Progenitor cell of endocrine pancreas (in vitro differentiated cells): ENCODE measurements at regions not wholly inside any gene's neighbourhood (a gene's known extent, or its start where the extent isn't known, plus 50 kb on each side); places are given as distances from the start of the nearest gene placed in this dataset.

Experiments
- DNase-seq: peaks from one replicate; pipeline ENCODE4 v3.0.0; 2021; ENCODE audit warnings: low spot score; ENCODE audit not compliant: unreplicated experiment
- H3K27ac Mint-ChIP-seq: 2 replicates; pipeline ENCODE4 v1.8.0; 2021; ENCODE audit warnings: mild to moderate bottlenecking, moderate library complexity, mixed read lengths
- H3K27me3 Mint-ChIP-seq: 2 replicates; pipeline ENCODE4 v1.8.0; 2021; ENCODE audit warnings: mixed read lengths
- H3K36me3 Mint-ChIP-seq: 2 replicates; pipeline ENCODE4 v1.8.0; 2022; ENCODE audit warnings: mixed read lengths; ENCODE audit not compliant: insufficient read depth
- H3K4me1 Mint-ChIP-seq: 2 replicates; pipeline ENCODE4 v1.8.0; 2021; ENCODE audit warnings: low read depth, mixed read lengths
- H3K4me3 Mint-ChIP-seq: 2 replicates; pipeline ENCODE4 v1.8.0; 2021; ENCODE audit warnings: low read depth, mild to moderate bottlenecking, moderate library complexity, mixed read lengths
- H3K9me3 Mint-ChIP-seq: 2 replicates; pipeline ENCODE4 v1.8.0; 2021; ENCODE audit warnings: low read depth, mixed read lengths
- TF ChIP-seq, protein P1 (sequence below): fragments of 200-600 bp; sonication (generic); IDR thresholded peaks from one replicate; pipeline ENCODE4 v1.5.0; 2021; ENCODE audit warnings: antibody characterized with exemption, mild to moderate bottlenecking; ENCODE audit not compliant: unreplicated experiment

- Mint-ChIP-seq H3K9me3 (peaks cover 3% of the 10 kb centered on the region), H3K4me1 (peaks cover 21% of the 10 kb centered on the region), H3K4me3 (no peak overlapping the region), H3K27me3 (no peaks in the 10 kb centered on the region), H3K27ac (no peak overlapping the region), H3K36me3 (no peaks in the 10 kb centered on the region)
- no peak for DNase-seq
- TF ChIP-seq, protein P1, sequence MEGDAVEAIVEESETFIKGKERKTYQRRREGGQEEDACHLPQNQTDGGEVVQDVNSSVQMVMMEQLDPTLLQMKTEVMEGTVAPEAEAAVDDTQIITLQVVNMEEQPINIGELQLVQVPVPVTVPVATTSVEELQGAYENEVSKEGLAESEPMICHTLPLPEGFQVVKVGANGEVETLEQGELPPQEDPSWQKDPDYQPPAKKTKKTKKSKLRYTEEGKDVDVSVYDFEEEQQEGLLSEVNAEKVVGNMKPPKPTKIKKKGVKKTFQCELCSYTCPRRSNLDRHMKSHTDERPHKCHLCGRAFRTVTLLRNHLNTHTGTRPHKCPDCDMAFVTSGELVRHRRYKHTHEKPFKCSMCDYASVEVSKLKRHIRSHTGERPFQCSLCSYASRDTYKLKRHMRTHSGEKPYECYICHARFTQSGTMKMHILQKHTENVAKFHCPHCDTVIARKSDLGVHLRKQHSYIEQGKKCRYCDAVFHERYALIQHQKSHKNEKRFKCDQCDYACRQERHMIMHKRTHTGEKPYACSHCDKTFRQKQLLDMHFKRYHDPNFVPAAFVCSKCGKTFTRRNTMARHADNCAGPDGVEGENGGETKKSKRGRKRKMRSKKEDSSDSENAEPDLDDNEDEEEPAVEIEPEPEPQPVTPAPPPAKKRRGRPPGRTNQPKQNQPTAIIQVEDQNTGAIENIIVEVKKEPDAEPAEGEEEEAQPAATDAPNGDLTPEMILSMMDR: no peak
Observed at GRCh38 chr12:42979746-42980145, 390.2 kb upstream of the PRICKLE1 start.

GRCh38 chr12:42978708-42979107 lies 389.2 kb upstream of the PRICKLE1 start:
- Mint-ChIP-seq H3K4me1 (peaks cover 16% of the 10 kb centered on the region), H3K36me3 (no peaks in the 10 kb centered on the region), H3K27me3 (no peaks in the 10 kb centered on the region), H3K9me3 (peaks cover 3% of the 10 kb centered on the region), H3K27ac (no peak overlapping the region), H3K4me3 (no peak overlapping the region)
- TF ChIP-seq, protein P1: no peak
- no peak for DNase-seq

DNA sequence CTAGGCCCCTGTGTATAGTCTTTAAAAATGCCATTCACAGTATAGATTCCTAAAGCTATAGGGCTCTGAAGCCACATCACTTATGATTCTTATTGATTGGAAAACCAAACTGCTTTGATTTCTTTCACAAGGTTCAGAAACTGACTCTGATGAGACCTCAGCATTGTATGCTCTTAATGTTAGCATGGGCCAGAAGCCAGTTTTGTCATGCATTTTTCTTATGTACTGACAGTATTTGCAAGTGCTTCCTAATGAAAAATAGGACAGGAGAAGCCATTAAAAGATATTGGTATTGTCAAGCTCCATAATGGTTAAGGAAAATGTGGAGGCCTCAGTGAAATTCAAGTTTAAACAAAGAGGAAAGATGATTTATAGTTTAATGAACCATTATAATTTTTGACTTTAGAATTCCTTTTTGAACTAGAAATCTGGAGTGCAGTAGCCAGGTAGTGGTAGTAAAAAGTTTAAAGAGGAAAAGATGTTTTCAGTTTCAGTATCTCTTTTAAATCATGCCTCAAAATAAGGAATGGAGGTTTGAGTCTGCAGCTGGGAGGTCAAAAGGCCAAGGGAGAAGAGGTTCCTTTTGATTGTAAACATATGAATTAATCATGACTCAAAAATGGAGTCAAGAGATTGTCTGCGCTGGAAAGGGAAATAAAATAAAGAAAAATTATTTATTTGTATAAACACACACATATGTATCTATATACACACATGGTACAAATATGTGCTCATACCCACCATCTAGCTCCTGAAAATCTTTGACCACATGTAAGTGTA lies 388.1 kb upstream of the PRICKLE1 start:
- H3K36me3 Mint-ChIP-seq: no peaks in the 10 kb centered on the region
- no peak overlapping the region for H3K27ac Mint-ChIP-seq
- TF ChIP-seq, protein P1: no peak
- H3K9me3 Mint-ChIP-seq: peaks cover 3% of the 10 kb centered on the region
- H3K4me3 Mint-ChIP-seq: no peak overlapping the region
- no peaks in the 10 kb centered on the region for H3K27me3 Mint-ChIP-seq
- peaks cover 9% of the 10 kb centered on the region for H3K4me1 Mint-ChIP-seq
- no peak for DNase-seq

GRCh38 chr12:42976620-42977019 lies 387.1 kb upstream of the PRICKLE1 start:
- Mint-ChIP-seq H3K4me3 (no peak overlapping the region), H3K36me3 (no peaks in the 10 kb centered on the region), H3K9me3 (peaks cover 3% of the 10 kb centered on the region), H3K4me1 (peaks cover 7% of the 10 kb centered on the region), H3K27me3 (no peaks in the 10 kb centered on the region), H3K27ac (no peak overlapping the region)
- no peak for DNase-seq
- TF ChIP-seq, protein P1: no peak

- Mint-ChIP-seq H3K4me1 (peaks cover 7% of the 10 kb centered on the region), H3K27ac (no peak overlapping the region), H3K9me3 (peaks cover 3% of the 10 kb centered on the region), H3K27me3 (no peaks in the 10 kb centered on the region), H3K36me3 (no peaks in the 10 kb centered on the region), H3K4me3 (no peak overlapping the region)
- no peak for DNase-seq
- TF ChIP-seq, protein P1: no peak
Observed at GRCh38 chr12:42976122-42976521, 386.6 kb upstream of the PRICKLE1 start.
